Caki2 (cell line): ENCODE measurements at regions not wholly inside any gene's neighbourhood (a gene's known extent, or its start where the extent isn't known, plus 50 kb on each side); places are given as distances from the start of the nearest gene placed in this dataset.

Experiments used
- DNase-seq: peaks from one replicate; pipeline ENCODE4 v3.0.0-alpha.2; 2015; ENCODE audit warnings: low read depth
- in situ Hi-C: cut with HindIII; loops from 2 replicates; pipeline ENCODE4 v1.10.0; 2016; ENCODE audit warnings: low sequenced_read_pairs, low pct_unique_long_range_greater_than_20kb, mixed read lengths

GRCh38 chr9:14031810-14032209 is 282.1 kb downstream of the NFIB start:
- in situ Hi-C loops = no loop called here
- no peak for DNase-seq

GRCh38 chr9:14031060-14031414 is 282.9 kb downstream of the NFIB start:
- DNase-seq = no peak
- in situ Hi-C loops = no loop called here

- in situ Hi-C loops = no loop called here
- no peak for DNase-seq
Observed at GRCh38 chr9:14030375-14031059, 283.4 kb downstream of the NFIB start.

GRCh38 chr9:14029806-14030374 is 284.1 kb downstream of the NFIB start:
- in situ Hi-C loops = no loop called here
- no peak for DNase-seq

- DNase-seq = peak; percentile 12
- in situ Hi-C loops = no loop called here
Observed at GRCh38 chr9:14027116-14027800, 286.7 kb downstream of the NFIB start.

- DNase-seq = no peak
- in situ Hi-C loops = no loop called here
Observed at GRCh38 chr9:14025741-14026140, 288.2 kb downstream of the NFIB start.

- in situ Hi-C loops = no loop called here
- DNase-seq = no peak
Observed at GRCh38 chr9:14023285-14023684, 290.7 kb downstream of the NFIB start.

GRCh38 chr9:14021871-14022525 is 291.9 kb downstream of the NFIB start:
- DNase-seq = no peak
- in situ Hi-C loops = no loop called here

- in situ Hi-C loops = no loop called here
- DNase-seq = no peak
Observed at GRCh38 chr9:14018081-14018480, 295.9 kb downstream of the NFIB start.

- in situ Hi-C loops = no loop called here
- DNase-seq = no peak
Observed at GRCh38 chr9:14014744-14015143, 299.2 kb downstream of the NFIB start.

GRCh38 chr9:14014218-14014617 is 299.7 kb downstream of the NFIB start:
- no peak for DNase-seq
- in situ Hi-C loops = no loop called here

GRCh38 chr9:14011799-14012560 is 302.0 kb downstream of the NFIB start:
- in situ Hi-C loops = no loop called here
- DNase-seq = no peak

- no peak for DNase-seq
- in situ Hi-C loops = no loop called here
Observed at GRCh38 chr9:14007190-14007769, 306.7 kb downstream of the NFIB start.

GRCh38 chr9:14006386-14007187 is 307.4 kb downstream of the NFIB start:
- in situ Hi-C loops = no loop called here
- no peak for DNase-seq

- in situ Hi-C loops = no loop called here
- DNase-seq = no peak
Observed at GRCh38 chr9:14004110-14004509, 309.8 kb downstream of the NFIB start.

GRCh38 chr9:13994240-13994639 is 319.7 kb downstream of the NFIB start:
- DNase-seq = no peak
- in situ Hi-C loops = no loop called here

GRCh38 chr9:13993632-13994185 is 320.2 kb downstream of the NFIB start:
- in situ Hi-C loops = no loop called here
- DNase-seq = no peak
